H9 (cell line): ENCODE measurements at regions not wholly inside any gene's neighbourhood (a gene's known extent, or its start where the extent isn't known, plus 50 kb on each side); places are given as distances from the start of the nearest gene placed in this dataset.

Experiments used
- DNase-seq: peaks from one replicate; pipeline ENCODE4 v3.0.0-alpha.2; 2017
- H2AFZ ChIP-seq: one replicate; pipeline ENCODE4 v1.6.1; 2013; ENCODE audit warnings: mild to moderate bottlenecking, low read length, control low read depth, moderate library complexity
- H2AK5ac ChIP-seq: 2 replicates; pipeline ENCODE4 v1.6.1; 2013; ENCODE audit warnings: low read length, control low read depth, mixed read lengths; ENCODE audit not compliant: insufficient read length
- H2BK120ac ChIP-seq: one replicate; pipeline ENCODE4 v1.6.1; 2013; ENCODE audit warnings: low read depth, mild to moderate bottlenecking, low read length, control low read depth, inconsistent platforms; ENCODE audit not compliant: poor library complexity, severe bottlenecking
- H2BK12ac ChIP-seq: 2 replicates; pipeline ENCODE4 v1.6.1; 2013; ENCODE audit warnings: low read length, control low read depth, mixed read lengths, low read depth; ENCODE audit not compliant: insufficient read length
- H2BK15ac ChIP-seq: 2 replicates; pipeline ENCODE4 v1.6.1; 2013; ENCODE audit warnings: low read depth, low read length, control low read depth
- H2BK20ac ChIP-seq: one replicate; pipeline ENCODE4 v1.6.1; 2013; ENCODE audit warnings: low read depth, mild to moderate bottlenecking, low read length, control low read depth, inconsistent platforms; ENCODE audit not compliant: poor library complexity, severe bottlenecking
- H2BK5ac ChIP-seq: 2 replicates; pipeline ENCODE4 v1.6.1; 2013; ENCODE audit warnings: low read length, control low read depth, mixed read lengths; ENCODE audit not compliant: insufficient read length
- H3K14ac ChIP-seq: 2 replicates; pipeline ENCODE4 v1.6.1; 2013; ENCODE audit warnings: low read length, control low read depth; ENCODE audit not compliant: insufficient read depth
- H3K18ac ChIP-seq: 2 replicates; pipeline ENCODE4 v1.6.1; 2013; ENCODE audit warnings: low read depth, mild to moderate bottlenecking, mixed read lengths, low read length, control low read depth; ENCODE audit not compliant: insufficient read length
- H3K23ac ChIP-seq: 2 replicates; pipeline ENCODE4 v1.6.1; 2013; ENCODE audit warnings: low read length, control low read depth, mixed read lengths, low read depth; ENCODE audit not compliant: insufficient read length
- H3K23me2 ChIP-seq: 2 replicates; pipeline ENCODE4 v1.6.1; 2013; ENCODE audit warnings: low read depth, mild to moderate bottlenecking, mixed read lengths, low read length, control low read depth; ENCODE audit not compliant: insufficient read length, poor library complexity, severe bottlenecking
- H3K27ac ChIP-seq: 2 replicates; pipeline ENCODE4 v1.5.1; 2013; ENCODE audit warnings: low read length, control low read depth, mixed read lengths, low read depth; ENCODE audit not compliant: insufficient read length
- H3K27me3 ChIP-seq: 2 replicates; pipeline ENCODE4 v1.6.1; 2013; ENCODE audit warnings: low read length, control low read depth, inconsistent platforms; ENCODE audit not compliant: insufficient read depth
- H3K4ac ChIP-seq: 2 replicates; pipeline ENCODE4 v1.6.1; 2013; ENCODE audit warnings: low read depth, mild to moderate bottlenecking, control low read depth, inconsistent platforms, low read length, moderate library complexity
- H3K4me1 ChIP-seq: 2 replicates; pipeline ENCODE4 v1.6.1; 2013; ENCODE audit warnings: low read length, control low read depth, inconsistent platforms; ENCODE audit not compliant: insufficient read depth
- H3K4me2 ChIP-seq: 2 replicates; pipeline ENCODE4 v1.6.1; 2013; ENCODE audit warnings: low read length, control low read depth, mixed read lengths; ENCODE audit not compliant: insufficient read length, insufficient read depth
- H3K56ac ChIP-seq: 2 replicates; pipeline ENCODE4 v1.6.1; 2013; ENCODE audit warnings: low read depth, mild to moderate bottlenecking, mixed read lengths, low read length, control low read depth; ENCODE audit not compliant: insufficient read length
- H3K79me1 ChIP-seq: 2 replicates; pipeline ENCODE4 v1.6.1; 2013; ENCODE audit warnings: low read depth, mild to moderate bottlenecking, moderate library complexity, low read length, control low read depth, inconsistent platforms; ENCODE audit not compliant: insufficient read depth, poor library complexity, severe bottlenecking
- H3K79me2 ChIP-seq: 2 replicates; pipeline ENCODE4 v1.6.1; 2013; ENCODE audit warnings: low read length, control low read depth, inconsistent platforms; ENCODE audit not compliant: insufficient read depth
- H3K9ac ChIP-seq: 2 replicates; pipeline ENCODE4 v1.6.1; 2013; ENCODE audit warnings: low read length, control low read depth, mixed read lengths; ENCODE audit not compliant: insufficient read length; ENCODE audit errors: extremely low read depth
- H3K9me3 ChIP-seq: one replicate; pipeline ENCODE4 v1.6.1; 2013; ENCODE audit warnings: low read depth, low read length, inconsistent platforms; ENCODE audit not compliant: control insufficient read depth
- H3T11ph ChIP-seq: one replicate; pipeline ENCODE4 v1.6.1; 2013; ENCODE audit warnings: mild to moderate bottlenecking, low read length, control low read depth, inconsistent platforms
- H4K20me1 ChIP-seq: one replicate; pipeline ENCODE4 v1.6.1; 2013; ENCODE audit not compliant: control insufficient read depth, insufficient read length, insufficient read depth
- H4K5ac ChIP-seq: 2 replicates; pipeline ENCODE4 v1.6.1; 2013; ENCODE audit warnings: low read depth, mild to moderate bottlenecking, mixed read lengths, low read length, control low read depth; ENCODE audit not compliant: insufficient read length
- H4K8ac ChIP-seq: replicated peaks from 2 replicates; pipeline ENCODE4 v1.6.1; 2013; ENCODE audit warnings: low read length, control low read depth, mixed read lengths, low read depth; ENCODE audit not compliant: insufficient read length
- H4K91ac ChIP-seq: 2 replicates; pipeline ENCODE4 v1.6.1; 2013; ENCODE audit warnings: low read depth, mild to moderate bottlenecking, moderate library complexity, mixed read lengths, low read length, control low read depth; ENCODE audit not compliant: insufficient read length
- H3K27ac Mint-ChIP-seq, 3 experiments: 2 replicates in 2 of 3; 3 replicates in 1 of 3; pipeline ENCODE4 v1.8.0; 2020 to 2021; ENCODE audit warnings: mixed read lengths in 3 of 3, mild to moderate bottlenecking in 1 of 3, moderate library complexity in 1 of 3
- H3K27me3 Mint-ChIP-seq: 2 replicates; pipeline ENCODE4 v1.8.0; 2021; ENCODE audit warnings: low read depth, mild to moderate bottlenecking, moderate library complexity, mixed read lengths
- H3K36me3 Mint-ChIP-seq, 3 experiments: 2 replicates in 2 of 3; 3 replicates in 1 of 3; pipeline ENCODE4 v1.8.0; 2020 to 2021; ENCODE audit warnings: low read depth in 3 of 3, mixed read lengths in 3 of 3; ENCODE audit not compliant: insufficient read depth in 1 of 3
- H3K4me1 Mint-ChIP-seq, 2 experiments: 2 replicates each; pipeline ENCODE4 v1.8.0; 2020; ENCODE audit warnings: mixed read lengths in 2 of 2
- H3K4me3 Mint-ChIP-seq, 2 experiments: 2 replicates in 1 of 2; 3 replicates in 1 of 2; pipeline ENCODE4 v1.8.0; 2020 to 2021; ENCODE audit warnings: mild to moderate bottlenecking in 2 of 2, mixed read lengths in 2 of 2, moderate library complexity in 1 of 2
- H3K9me3 Mint-ChIP-seq, 2 experiments: 2 replicates in 1 of 2; 3 replicates in 1 of 2; pipeline ENCODE4 v1.8.0; 2020; ENCODE audit warnings: mild to moderate bottlenecking in 2 of 2, mixed read lengths in 2 of 2, moderate library complexity in 1 of 2
- CTCF ChIP-seq: fragments of 200-600 bp; sonication (generic); conservative IDR thresholded peaks from 3 replicates; pipeline ENCODE4 v1.8.0; 2021; ENCODE audit warnings: antibody characterized with exemption, mild to moderate bottlenecking
- WGBS: extraction: QIAGEN DNeasy Blood & Tissue Kit; methylation state at CpG from one replicate; pipeline ENCODE4 v1.1.7; 2013; ENCODE audit warnings: missing lambda C conversion rate, low lambda C conversion rate, mixed read lengths; ENCODE audit not compliant: insufficient read length; ENCODE audit errors: extremely low coverage; 5-methylcytosine and 5-hydroxymethylcytosine counted together

GRCh38 chr7:125892434-125892833, 962.8 kb upstream of the POT1 start:
- no peak for DNase-seq
- Histone ChIP-seq H3K4ac (no peak overlapping the region), H3K18ac (no peak overlapping the region), H3K79me2 (no peaks in the 10 kb centered on the region), H3K23me2 (no peaks in the 10 kb centered on the region), H2BK120ac (no peak overlapping the region), H3K4me1 (no peaks in the 10 kb centered on the region), H3K56ac (no peak overlapping the region), H3K27ac (no peak overlapping the region), H3K79me1 (no peaks in the 10 kb centered on the region), H2AFZ (no peak overlapping the region), H4K8ac (no peak overlapping the region), H3K9me3 (no peaks in the 10 kb centered on the region), H4K20me1 (no peaks in the 10 kb centered on the region), H3K4me2 (no peak overlapping the region), H3K27me3 (no peaks in the 10 kb centered on the region), H3T11ph (no peak overlapping the region), H4K91ac (no peak overlapping the region), H2BK12ac (no peak overlapping the region), H2AK5ac (no peak overlapping the region), H4K5ac (no peak overlapping the region), H3K9ac (no peak overlapping the region), H2BK20ac (no peak overlapping the region), H3K23ac (no peak overlapping the region), H2BK15ac (no peak overlapping the region), H3K14ac (no peak overlapping the region), H2BK5ac (no peak overlapping the region)
- Mint-ChIP-seq H3K27me3 (no peaks in the 10 kb centered on the region), H3K4me3 (no peak overlapping the region), H3K9me3 (peaks cover 3% of the 10 kb centered on the region in 2 experiments; a peak in 1 of 5 replicates), H3K27ac (no peak overlapping the region), H3K36me3 (peaks cover 2 to 7% (median 3%) of the 10 kb centered on the region in 3 experiments; a peak in 4 of 7 replicates), H3K4me1 (peaks cover 0 to 2% of the 10 kb centered on the region in 2 experiments; a peak in 1 of 4 replicates)
- TF ChIP-seq CTCF: no peak
- no CpG with 5 or more reads among the region's 1 CpG for WGBS
